ENCODE measurements at regions not wholly inside any gene's neighbourhood (a gene's known extent, or its start where the extent isn't known, plus 50 kb on each side); places are given as distances from the start of the nearest gene placed in this dataset.
A peak's percentile ranks its signal among the peaks of the same experiment; 100 is the strongest.

DNA sequence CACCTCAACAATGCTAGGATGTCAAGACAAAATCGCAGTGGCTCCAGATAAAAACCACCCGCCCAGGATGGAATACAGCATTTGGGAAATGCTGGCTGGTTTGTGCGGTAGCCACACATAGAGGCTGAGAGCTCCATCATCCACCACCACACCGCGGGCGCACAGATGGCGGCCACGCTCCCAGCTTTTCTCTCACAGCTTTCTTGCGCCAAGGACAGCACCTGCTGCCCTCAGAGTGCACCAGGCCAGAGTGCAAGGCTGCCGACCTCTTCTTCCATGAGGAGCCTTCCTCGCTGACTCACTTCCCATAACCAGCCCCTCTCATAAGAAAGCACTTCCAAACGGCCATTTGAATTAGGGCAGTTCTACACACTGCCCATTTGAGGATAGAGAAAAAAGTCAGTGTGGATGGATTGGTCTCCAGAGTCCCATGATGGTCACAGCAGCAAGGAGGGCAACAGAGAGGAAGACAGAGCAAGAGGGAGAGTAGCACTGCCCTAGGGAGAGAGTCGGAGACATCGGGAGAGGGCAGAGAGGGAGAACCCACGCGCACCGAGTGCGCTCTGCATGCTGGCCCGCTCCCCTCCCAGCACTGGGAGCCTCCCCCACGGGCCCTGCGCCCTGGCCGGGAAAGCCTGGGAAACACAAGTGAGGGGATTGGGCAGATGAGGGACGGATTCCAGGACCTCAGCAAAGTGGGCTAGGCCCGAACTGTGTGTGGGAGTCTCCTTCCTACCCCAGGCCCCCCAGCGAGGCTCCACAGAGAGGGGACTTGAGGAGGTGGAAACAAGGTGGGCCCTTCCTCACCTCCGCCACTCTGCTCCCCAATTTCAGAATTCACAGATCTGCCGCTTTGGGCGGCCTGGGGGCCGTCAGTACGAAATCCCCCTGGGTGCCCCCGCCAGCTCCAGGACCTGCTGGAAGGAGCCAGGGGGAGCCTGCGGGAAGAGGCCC, 156.9 kb downstream of the USP12 start:
- no peak for DNase-seq

DNA sequence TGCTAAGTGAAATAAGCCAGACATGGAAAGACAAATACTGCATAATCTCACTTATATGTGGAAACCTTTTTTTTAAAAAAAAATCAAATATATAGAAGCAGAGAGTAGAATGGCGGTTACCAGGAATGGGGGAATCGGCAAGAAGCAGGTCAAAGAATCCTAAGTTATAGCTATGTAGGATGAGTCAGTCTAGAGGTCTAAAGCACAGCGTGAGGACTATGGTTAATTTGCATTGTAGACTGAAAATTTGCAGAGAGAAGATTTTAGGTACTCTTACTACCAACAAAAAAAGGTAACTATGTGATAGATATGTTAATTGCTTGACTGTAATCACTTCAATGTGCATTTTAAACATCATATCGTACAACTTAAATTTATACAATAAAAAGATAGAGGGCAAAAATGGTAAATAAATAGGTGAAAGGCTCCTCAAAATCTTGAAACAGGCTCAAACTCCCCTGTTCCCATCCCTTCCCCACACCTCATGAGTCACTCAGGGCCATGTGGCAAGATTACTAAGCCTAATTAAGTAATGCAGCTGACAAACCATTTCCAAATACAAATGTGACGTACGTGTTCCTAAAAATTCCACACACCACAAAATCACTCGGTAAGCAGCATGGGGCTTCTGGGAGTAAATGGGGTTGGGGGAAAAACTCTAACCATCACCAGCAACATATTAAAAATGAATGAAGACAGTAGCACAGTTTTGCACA, 159.0 kb downstream of the USP12 start:
- no peak for DNase-seq

DNA sequence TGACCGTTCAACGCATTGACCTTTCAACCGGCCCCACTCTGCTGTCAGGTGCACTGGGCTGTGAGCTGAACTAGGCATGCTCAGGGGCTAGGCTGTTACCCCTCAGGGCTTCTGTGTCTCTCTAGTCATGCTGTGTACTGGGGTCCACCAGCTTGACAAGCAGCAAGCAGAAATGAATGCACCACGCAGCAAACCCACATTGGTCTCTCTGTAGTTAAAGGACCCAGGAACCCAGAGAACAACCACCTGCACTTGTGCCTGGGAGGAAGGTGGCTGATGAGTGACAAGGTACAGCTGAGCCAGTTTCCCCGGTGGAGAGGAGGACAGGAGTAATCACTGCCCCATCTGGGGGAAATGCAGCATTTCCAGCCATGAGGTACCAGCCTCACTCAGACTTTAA, 159.9 kb downstream of the USP12 start:
- no peak for DNase-seq

DNA sequence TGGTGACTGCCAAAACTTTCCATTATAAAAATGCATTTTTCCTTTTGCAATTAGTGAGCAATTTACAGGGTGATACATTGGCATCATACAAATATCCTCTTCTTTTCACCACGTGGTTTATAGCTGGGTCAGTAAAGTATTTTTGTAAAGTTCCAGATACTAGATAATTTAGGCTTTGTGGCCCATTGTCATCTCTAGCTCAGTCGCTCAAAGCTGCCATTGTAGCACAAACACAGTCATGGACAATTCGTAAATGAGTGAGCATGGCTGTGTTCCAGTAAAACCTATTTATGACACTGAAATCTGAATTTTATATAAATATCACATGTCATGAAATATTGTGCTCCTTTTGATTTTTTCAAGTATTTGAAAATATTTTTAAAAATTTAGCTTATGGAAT, 162.9 kb downstream of the USP12 start:
- no peak for DNase-seq

DNA sequence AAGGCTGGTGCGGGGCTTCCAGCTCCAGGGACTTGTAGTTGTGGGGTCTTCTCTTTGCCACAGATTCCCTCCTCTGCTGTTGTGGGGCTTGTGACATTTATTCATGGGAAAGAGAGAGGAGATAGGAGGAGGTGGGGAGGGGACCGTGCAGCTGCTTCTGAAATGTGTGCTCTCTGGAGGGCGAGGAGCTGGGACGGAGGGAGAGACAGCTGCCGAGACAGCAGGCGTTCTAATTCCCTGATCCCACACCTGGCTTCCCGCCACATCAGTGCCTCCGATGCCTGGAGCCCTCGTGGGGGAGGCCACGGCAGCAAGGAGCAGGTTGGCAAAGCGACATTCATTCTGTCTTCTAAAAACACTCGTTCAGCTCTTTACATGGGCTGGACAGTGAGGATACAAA, 164.4 kb downstream of the USP12 start:
- no peak for DNase-seq

DNA sequence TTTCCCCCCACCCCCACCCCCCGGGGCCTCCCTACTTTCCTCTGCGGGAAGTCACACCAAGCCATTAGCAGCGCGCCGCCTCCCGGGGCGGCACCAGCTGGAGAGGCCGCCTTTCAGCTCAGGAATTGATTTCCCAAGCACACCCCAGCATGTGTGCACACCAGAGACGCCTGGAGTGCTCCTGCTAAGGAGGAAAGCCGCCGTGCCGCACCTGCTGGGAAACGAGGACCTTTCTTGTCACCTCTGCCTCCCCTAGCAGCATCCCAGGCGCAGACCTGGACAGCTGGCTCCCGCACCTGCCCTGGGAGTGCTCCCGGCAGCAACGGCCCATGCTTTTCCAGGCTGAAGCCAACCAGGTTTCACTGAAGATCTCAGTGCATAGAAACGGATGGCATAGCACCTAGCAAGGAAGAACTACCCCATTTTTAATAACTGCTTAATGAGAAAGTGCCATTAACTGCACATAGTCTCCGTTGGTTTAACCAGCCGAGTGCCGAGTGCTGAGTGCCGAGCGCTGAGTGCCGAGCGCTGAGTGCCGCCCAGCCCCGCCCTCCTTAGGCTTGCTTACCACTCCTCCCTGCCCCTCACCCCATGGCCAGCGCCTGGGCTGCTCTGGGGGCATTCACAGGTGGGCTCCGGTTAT, 165.0 kb downstream of the USP12 start:
- peak; percentile 46 for DNase-seq

DNA sequence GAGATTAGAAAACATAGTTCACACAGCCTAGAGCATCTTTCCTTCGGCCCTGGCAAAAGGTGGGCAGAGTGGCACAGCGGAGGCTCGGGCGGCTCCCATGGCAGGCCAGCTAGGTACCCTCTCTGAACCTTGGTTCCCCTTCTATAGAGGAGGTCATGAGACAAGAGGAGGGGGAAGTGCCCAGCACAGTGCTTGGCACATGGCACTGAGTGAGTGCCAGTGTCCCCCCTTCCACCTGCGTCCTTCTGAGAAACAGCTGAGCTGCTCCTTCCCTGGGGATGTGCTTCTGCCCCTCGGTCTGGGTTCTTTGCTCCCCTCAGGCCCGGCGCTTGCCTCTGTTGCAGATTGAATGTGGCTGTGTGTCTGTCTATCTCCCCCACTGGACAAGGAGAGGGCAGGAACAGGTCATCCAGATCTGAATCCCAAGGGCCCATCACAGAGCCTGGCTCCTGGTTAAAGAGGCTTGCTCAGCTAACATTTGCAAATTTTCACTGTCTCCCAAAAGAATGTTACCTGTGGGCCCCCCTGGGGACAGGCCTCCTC, 165.6 kb downstream of the USP12 start:
- no peak for DNase-seq

DNA sequence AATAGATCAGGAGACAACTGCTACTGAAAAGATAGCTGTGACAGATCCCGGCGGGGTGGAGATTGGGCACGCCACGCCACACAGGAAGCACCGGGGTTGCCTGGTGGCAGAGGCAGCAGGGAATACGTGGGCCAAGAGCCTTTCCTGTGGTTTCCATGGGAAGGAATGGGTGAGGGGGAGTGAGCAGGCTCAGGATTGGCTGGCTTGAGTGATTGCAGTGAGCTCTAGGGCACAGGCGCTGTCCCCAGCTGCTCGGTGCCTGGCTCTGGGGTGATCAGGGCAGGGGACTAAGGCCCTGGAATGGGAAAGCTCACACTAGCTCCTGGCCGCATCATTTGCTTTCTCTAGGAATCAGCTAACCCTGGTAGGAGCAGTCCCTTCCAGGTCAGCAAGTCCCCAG, 166.1 kb downstream of the USP12 start:
- no peak for DNase-seq

DNA sequence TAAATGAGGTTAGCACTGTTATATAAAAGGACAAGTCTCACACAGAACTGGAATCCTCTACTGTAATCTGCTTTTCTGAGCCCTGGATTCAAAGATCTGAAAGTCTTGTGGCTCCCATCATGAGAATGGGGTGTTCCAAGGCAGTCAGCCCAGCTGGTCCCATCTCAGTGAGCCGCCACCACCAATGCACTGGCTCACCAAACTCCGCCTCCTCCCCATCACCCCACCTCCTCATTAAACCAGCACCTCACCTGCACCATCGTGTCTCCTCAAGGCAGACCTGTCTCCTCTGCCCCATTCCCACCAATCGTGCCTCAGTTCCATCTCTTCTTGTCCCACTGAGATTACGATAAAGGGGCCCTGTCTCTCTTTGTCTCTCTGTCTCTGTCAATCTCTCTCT, 166.7 kb downstream of the USP12 start:
- DNase-seq = no peak

DNA sequence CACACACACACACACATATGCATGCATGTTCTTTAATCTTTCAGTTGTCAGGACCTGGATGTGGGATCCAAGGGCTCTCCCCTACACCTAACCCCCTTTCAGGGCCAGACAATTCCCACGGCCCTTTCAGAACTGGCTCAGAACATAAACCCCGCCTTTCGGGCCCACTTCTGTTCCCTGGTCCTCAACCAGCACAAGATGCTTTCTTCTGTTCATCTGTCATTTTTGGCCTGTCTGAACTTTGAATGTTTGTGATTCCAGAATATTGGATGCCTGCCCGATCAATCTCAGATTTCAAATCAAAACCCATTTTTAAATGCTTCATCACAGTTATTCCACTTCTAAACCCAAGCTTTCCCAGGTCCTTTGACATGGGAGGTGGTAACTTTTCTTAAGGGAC, 167.3 kb downstream of the USP12 start:
- no peak for DNase-seq

DNA sequence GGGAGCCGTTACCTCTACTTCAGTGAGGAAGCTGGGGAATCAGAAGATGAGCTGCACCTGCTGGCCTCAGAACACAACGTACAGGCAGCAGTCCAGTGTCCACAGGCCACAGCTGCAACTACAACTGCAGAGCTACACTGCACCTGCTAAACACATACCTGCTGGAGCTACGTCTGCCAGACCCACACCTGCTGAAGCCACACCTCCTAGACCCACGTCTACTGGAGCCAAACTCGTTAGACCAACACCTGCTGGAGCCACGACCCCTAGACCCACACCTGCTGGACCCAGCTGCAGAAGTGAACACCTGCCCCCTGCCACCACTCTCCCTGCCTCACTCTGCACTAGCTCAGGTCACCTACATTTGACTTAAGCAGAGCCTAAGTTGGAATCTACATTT, 169.9 kb downstream of the USP12 start:
- DNase-seq = peak; percentile 49

DNA sequence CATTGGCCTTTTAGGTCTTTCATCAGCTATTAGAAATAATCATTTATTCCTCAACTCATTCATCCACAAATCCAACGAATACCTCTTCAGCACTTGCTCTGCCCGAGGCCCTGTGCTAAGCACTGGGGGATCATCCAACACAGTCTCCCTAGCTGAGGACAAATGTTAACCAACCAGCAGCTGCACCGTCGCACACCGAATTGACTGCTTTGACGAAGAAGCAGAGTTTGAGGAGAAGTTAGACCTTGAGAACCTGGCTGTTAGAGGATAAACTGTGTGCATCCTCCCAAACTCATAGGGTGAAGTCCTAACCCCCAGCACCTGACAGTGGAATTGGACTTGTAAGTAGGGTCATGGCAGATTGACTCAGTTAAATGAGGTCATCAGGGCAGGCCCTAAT, 170.9 kb downstream of the USP12 start:
- DNase-seq = no peak

DNA sequence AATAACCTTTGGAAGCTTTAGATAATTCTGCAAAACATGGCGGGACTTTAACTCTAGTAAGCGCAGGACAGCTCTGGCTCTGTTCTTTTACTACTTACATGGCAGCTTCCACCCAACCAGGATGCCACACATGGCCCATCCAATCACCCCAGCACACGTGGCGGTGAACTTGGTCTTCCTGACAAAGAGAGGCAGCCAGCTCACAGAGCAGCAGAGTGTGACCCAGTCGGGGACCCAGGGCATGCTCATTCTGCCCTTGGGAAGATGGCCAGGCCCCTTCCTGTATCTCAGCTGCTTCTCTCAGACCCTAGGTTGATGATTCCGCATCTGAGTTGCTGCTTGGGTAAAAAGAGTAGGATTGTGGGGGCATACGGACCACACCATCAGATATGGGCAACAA, 172.1 kb downstream of the USP12 start:
- no peak for DNase-seq

DNA sequence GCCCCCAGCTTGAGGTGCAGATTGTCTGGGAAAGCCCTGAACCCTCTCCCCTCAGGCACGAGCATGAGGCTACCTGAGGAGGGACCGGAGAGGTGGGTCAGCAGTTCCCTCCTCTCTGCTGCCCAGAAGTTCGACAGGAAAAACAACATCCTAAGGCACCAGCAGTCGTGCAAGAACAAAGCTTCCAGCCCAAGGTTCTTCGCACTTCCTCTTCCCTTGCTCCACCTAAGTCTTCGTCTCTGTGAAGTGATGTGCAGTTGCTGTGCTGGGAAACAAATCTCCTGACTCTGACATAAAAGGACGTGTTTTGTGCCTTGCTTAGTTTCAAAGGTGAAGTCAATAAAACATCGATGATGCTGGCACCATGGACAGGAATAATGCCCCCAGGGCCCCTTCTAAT, 173.3 kb downstream of the USP12 start:
- DNase-seq = no peak

DNA sequence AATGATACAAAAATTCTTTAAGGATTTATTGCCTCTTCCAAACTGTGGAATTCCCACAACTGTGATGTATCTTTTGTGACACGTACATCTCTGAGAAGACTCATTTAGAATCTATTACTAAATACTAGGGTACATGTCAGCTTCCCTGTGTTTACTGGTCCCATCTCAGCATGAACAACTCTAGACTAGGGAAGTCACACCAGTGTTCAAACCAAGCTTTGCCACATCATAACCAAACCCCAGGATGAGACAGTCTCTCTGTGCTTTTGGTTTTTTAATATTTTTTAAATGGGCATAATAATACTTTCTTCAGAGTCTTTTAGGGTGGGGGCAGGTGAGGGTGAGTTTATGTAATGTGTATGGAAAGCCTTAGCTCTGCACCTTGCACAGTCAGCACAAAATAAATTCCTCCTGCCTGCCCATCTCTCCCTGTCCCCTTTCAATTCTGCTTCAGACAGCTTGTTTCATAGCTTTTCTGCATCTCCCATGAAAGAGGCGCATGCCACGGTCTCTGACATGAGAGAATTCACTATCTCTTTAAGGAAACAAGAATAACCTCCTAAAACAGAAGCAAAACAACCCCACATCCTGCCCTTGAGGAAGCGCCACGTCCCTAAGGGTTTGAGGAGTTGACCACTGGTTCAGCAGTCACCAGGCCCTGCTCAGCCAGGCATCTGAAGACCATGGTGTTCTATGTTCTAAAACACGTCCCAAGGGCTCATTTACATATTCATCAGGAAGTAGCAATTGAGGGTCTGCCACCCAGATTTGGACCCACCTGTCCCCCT, 174.5 kb downstream of the USP12 start:
- no peak for DNase-seq

DNA sequence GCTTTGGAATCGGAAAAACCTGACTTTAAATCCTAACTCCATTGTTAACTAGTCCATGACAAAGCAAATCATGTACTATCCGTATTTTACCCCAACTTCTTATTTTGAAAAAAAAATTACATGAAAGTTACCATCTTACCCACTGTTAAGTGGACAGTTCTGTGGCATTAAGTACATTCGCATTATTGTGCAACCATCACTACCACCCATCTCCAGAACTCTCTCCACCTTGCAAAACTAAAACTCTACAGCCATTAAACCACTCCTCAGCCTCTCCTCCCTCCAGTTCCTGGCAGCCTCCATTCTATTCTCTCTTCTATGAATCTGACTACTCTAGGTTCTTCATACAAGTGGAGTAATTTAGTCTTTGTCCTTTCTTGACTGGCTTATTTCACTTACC, 176.5 kb downstream of the USP12 start:
- no peak for DNase-seq

DNA sequence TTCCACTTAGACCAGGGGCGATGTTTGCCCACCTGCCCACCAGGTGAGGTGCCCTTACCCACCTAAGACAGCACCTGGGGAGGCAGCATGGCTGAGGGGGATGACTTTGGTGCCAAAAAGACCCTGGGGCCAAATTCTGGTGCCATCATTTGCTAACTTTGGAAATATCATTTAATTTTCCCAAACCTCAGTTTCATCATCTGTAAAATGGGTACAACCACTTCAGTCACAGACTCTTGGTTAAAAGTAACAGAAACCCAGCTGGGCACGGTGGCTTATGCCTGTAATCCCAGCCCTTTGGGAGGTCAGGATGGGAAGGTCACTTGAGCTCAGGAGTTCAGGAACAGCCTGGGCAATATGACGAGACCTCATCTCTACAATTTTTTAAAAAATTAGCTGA, 177.8 kb downstream of the USP12 start:
- no peak for DNase-seq

DNA sequence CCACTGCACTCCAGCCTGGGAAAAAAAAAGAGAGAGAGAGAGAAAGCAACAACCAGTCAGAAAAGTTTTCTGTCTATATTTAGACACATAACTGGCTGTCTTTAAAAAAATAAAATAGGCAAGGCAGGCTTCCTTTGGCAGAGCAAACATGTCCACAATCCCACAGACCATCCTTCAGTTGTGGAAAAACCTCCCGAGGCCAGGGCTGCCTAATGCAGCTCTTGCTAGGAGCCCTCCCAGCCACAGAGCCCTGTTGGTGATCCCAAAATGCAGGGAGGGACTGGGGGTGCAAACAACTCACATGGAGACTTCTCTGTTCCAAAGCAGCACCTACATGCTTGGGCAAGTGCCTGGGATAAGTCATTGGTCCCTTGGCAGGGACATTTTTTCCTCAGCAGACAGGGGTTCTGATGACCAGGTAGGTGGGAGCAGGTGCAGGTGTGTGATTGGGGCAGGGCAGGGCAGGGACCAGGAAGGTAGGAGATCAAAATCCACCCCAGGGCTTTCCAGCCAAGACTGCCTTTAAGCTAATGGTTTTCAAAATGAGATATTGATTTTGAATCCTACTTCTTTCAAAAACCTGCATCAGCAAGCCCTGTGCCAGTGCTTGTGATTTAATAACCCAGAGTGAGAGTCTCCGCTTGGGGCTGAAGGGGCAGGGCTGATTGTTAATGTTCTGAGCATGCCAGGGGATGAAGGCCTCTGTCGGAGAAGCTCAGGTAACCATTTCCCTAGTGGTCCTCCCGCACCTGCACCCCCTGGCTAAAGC, 178.5 kb downstream of the USP12 start:
- DNase-seq = no peak

DNA sequence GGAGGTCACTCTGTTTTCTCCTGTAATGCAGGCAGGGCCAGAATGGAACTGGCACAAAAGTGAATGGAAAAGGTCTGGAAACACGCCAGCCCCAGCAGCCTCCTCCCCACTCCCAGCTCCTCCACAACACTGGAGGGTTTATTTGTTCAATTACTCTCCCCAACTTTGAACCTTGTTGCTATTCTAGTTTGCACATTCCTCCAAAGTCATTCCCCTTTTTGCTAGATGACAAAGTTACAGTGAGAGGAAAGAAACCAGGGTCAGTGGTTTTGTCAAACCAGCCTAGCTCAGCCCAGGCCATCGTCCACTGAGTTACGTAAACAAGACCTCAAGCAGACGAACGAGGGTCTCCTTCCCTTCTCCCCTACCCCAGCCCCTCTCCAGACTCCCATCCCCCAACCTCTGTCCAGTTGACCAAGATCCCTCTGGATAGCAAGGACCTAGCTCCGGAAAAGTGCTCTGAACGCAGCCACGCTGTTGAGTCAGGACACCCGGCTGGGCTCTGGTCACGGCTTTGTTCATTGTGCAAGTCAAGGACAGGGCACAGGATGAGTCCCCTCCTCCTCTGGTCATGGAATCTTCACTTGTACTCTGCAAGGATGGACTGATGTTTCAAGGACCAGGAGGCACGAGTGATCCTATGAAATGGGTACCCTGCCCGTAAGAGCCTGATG, 180.0 kb downstream of the USP12 start:
- DNase-seq = no peak

DNA sequence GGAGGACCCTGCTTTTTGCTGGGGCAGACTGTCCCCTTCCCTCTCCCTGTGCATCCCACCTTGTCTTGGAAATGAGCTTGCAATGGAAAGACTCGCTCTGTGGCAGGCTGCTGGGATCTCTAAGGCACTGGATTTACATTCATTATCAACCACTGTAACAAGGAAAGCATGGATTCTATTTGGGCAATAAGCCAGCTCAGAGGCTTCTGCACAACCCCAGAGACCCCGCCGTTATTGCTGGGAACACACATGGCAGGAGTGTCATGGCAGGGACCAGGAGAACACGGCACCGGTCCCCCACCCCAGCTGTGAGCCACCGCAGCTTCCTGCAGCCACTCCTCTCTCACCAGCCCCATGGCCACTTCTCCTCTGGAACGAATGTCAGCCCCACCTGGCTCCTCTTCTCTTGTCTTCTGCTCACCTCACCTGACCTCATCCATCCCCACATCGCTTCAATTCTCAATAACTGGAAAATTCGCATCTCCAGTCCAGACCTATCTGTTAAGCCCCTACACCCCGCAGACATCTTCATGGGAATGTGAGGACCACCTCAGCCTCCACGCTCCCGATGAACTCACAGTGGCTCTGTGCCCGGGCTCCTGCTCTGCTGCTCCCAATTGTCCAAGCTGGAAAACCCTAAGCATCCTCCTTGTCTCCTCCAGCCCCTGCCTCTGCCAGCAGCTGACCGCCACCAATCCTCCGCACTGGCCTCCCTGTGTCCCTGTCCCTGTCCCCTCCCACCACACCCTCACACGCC, 181.5 kb downstream of the USP12 start:
- DNase-seq = no peak

Data from NCI-H2029 (cell line).